ENCODE measurements at regions not wholly inside any gene's neighbourhood (a gene's known extent, or its start where the extent isn't known, plus 50 kb on each side); places are given as distances from the start of the nearest gene placed in this dataset.

DNA sequence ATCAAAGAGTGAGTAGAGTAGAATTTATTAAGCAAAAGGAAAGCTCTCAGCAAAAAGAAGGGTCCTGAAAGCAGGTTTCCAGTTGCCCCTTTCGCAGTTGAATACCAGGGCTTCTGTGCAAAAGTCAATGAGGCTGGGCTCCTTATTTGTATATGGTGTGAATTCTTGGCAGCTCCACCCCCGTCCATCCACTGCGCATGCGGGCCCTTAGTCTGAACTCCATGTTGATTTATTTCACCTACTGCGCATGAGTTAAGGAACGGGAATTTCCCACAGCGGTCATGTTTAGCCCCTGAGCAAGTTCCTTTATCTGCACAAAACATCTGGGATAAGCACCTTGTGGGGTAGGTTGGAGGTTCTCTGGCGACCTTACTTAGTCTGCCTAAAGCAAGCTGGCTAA lies 325.6 kb downstream of the ZWINT start:
- H3K18ac ChIP-seq (ENCODE audit: extremely low read depth, low read length): no peak overlapping the region
- 93% methylated on average over 8 of the region's 8 CpGs; no CpG with 5 or more reads in 1 of the 2 experiments for WGBS, 2 experiments (ENCODE audit: extremely low coverage in 1 of 2, insufficient coverage in 1 of 2, insufficient read length in 1 of 2, insufficient replicate concordance in 2 of 2, low coverage in 1 of 2, low lambda C conversion rate in 2 of 2, missing lambda C conversion rate in 1 of 2)
- no peak overlapping the region for H3K27ac ChIP-seq (ENCODE audit: low read depth, low read length)

More for the DNA sequence above, 325.6 kb downstream of the ZWINT start:
- no peak overlapping the region for H3K23ac ChIP-seq (ENCODE audit: insufficient read length)
- H3K4me1 ChIP-seq (replicated peaks in 1 of 4; ENCODE audit: control insufficient read depth in 3 of 4, insufficient read depth in 4 of 4, low read length in 3 of 4): no peaks in the 10 kb centered on the region
- no peak overlapping the region for H4K8ac ChIP-seq (ENCODE audit: extremely low read depth, insufficient read depth, low read length)
- no peak for FAIRE-seq
- no peaks in the 10 kb centered on the region for H3K79me1 ChIP-seq (ENCODE audit: low read depth, low read length)
- H3K9ac ChIP-seq (replicated peaks in 1 of 4; ENCODE audit: extremely low read depth in 1 of 4, low read depth in 3 of 4, low read length in 3 of 4): no peak overlapping the region
- H2AFZ ChIP-seq (ENCODE audit: low read length): no peak overlapping the region
- POLR2A ChIA-PET (ENCODE audit: partially characterized antibody): no interaction called here
- H2AK5ac ChIP-seq (ENCODE audit: low read depth, low read length): no peak overlapping the region
- no peak overlapping the region for H2BK120ac ChIP-seq (replicated peaks; ENCODE audit: low read depth, low read length)
- H4K5ac ChIP-seq (ENCODE audit: insufficient read length, low read depth, low read length): no peak overlapping the region
- DNase-seq (ENCODE audit: low read depth in 1 of 2, low spot score in 2 of 2): no peak
- no peaks in the 10 kb centered on the region for H3K79me2 ChIP-seq (ENCODE audit: control insufficient read depth in 1 of 2, insufficient read depth in 2 of 2, low read length in 2 of 2)
- H3K23me2 ChIP-seq (ENCODE audit: low read depth, low read length): no peaks in the 10 kb centered on the region
- H3K36me3 ChIP-seq (ENCODE audit: control insufficient read depth in 2 of 4, insufficient read depth in 4 of 4, low read length in 3 of 4): no peaks in the 10 kb centered on the region
- no peak overlapping the region for H4K91ac ChIP-seq (replicated peaks; ENCODE audit: insufficient read length, low read length)
- TF ChIP-seq CBX8 (IDR thresholded peaks at IDR 0.05; ENCODE audit: borderline replicate concordance, low read depth, low read length) (no peak), SP2 (IDR thresholded peaks at IDR 0.05; ENCODE audit: low read length) (no peak), SIX5 (IDR thresholded peaks at IDR 0.05; ENCODE audit: low read depth, low read length) (no peak), POU5F1 (IDR thresholded peaks at IDR 0.05; ENCODE audit: low read depth, low read length) (no peak), KDM1A (IDR thresholded peaks at IDR 0.05; ENCODE audit: borderline replicate concordance, low read length) (no peak), SP1 (IDR thresholded peaks at IDR 0.05; ENCODE audit: low read depth, low read length) (no peak), CHD1 (IDR thresholded peaks at IDR 0.05; ENCODE audit: low read depth, low read length) (no peak), BCL11A (IDR thresholded peaks at IDR 0.05; ENCODE audit: low read depth in 2 of 2, low read length in 2 of 2) (no peak), GABPA (IDR thresholded peaks at IDR 0.05; ENCODE audit: borderline replicate concordance, insufficient read depth, low read length) (no peak), BRCA1 (IDR thresholded peaks at IDR 0.05; ENCODE audit: low read depth, low read length) (no peak), KDM5A (IDR thresholded peaks at IDR 0.05; ENCODE audit: low read length) (no peak), CEBPB (IDR thresholded peaks at IDR 0.05; ENCODE audit: low read depth, low read length) (no peak), GTF2F1 (IDR thresholded peaks at IDR 0.05; ENCODE audit: borderline replicate concordance, low read depth, low read length) (no peak), SAP30 (IDR thresholded peaks at IDR 0.05; ENCODE audit: insufficient read depth, insufficient replicate concordance, low read length) (no peak), RFX5 (IDR thresholded peaks at IDR 0.05; ENCODE audit: borderline replicate concordance, low read depth, low read length) (no peak), TAF1 (IDR thresholded peaks at IDR 0.05; ENCODE audit: low read depth, low read length) (no peak), SUZ12 (IDR thresholded peaks at IDR 0.05; ENCODE audit: low read length) (no peak)
- H3K27me3 ChIP-seq (replicated peaks in 1 of 4; ENCODE audit: control insufficient read depth in 3 of 4, extremely low read depth in 1 of 4, insufficient read depth in 3 of 4, low read length in 3 of 4): no peaks in the 10 kb centered on the region
- no peaks in the 10 kb centered on the region for H3K9me3 ChIP-seq (ENCODE audit: insufficient read depth in 2 of 2, low read depth in 1 of 2, low read length in 1 of 2)
- no peak overlapping the region for H3K4me3 ChIP-seq (ENCODE audit: extremely low read depth in 1 of 4, insufficient read depth in 2 of 4, low read depth in 3 of 4, low read length in 4 of 4)
- H2BK15ac ChIP-seq (ENCODE audit: low read length): no peak overlapping the region
- H4K20me1 ChIP-seq (replicated peaks in 1 of 2; ENCODE audit: control insufficient read depth in 1 of 2, insufficient read depth in 2 of 2, low read length in 2 of 2): no peaks in the 10 kb centered on the region
- H3K4ac ChIP-seq (replicated peaks; ENCODE audit: insufficient read length, low read depth, low read length): no peak overlapping the region
- no peak overlapping the region for H3K14ac ChIP-seq (ENCODE audit: insufficient read length)
- H3K56ac ChIP-seq (replicated peaks; ENCODE audit: insufficient read length, low read depth, low read length): no peak overlapping the region
- CTCF ChIA-PET (ENCODE audit: partially characterized antibody): no interaction called here
- no peak overlapping the region for H3K4me2 ChIP-seq (ENCODE audit: insufficient read depth in 1 of 2, low read depth in 2 of 2, low read length in 2 of 2)
- H2BK5ac ChIP-seq (ENCODE audit: low read depth, low read length): no peak overlapping the region
- H2BK20ac ChIP-seq (ENCODE audit: low read length): no peak overlapping the region
- H2BK12ac ChIP-seq (ENCODE audit: low read depth, low read length): no peak overlapping the region

All from H1 (cell line).